NCI-H82 treated with DMSO at 0.1 percent for 48 hours (cell line): ENCODE measurements at regions not wholly inside any gene's neighbourhood (a gene's known extent, or its start where the extent isn't known, plus 50 kb on each side); places are given as distances from the start of the nearest gene placed in this dataset.

Source experiments
- DNase-seq: peaks from one replicate; lab custom pipeline; 2025; ENCODE audit not compliant: unreplicated experiment; lab: John Stamatoyannopoulos, UW

DNA sequence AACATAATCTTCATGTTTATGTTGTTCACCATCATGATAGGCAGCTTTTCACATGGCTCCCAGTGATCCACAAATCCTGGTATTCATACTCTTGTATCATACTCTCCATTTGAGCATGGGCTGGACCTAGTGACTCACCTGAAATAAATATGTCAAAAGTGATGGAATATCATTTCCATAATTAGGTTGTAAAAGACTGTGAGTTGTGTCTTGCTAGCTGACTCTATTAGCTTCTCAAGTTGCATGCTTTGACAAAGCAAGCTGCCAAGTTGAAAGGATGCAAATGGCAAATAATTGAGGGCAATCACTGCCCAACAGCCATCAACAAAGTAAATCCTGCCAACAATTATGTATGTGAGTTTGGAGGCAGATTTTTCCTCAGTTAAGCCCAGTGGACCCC lies 300.4 kb downstream of the AHR start:
- no peak for DNase-seq

DNA sequence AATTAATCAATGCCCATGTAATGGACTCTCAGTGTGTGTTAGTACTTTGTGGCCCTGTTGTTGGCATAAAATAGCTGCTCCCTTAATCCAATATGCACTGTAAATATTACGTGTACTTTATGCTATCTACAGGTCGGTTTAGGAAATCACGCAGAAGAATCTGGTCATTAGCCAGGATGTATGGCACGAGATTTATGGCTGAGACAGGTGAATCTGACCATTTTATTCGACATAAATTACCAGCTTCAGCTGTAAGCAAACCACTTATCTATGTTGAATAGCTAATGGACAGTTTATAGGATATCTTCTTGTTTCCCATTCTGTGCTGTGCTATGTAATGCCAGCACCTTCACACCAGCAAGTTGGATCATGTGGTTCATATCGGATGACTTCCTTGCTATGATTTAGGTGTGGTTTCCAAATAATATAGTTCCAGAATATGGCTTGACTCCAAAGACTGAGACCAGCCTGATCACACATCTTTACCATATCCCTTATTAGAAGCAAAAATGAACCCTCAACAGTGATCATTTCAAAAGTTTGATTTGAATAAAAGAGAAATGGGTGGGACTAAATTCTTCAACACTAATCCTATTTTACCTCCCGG lies 301.4 kb downstream of the AHR start:
- no peak for DNase-seq

DNA sequence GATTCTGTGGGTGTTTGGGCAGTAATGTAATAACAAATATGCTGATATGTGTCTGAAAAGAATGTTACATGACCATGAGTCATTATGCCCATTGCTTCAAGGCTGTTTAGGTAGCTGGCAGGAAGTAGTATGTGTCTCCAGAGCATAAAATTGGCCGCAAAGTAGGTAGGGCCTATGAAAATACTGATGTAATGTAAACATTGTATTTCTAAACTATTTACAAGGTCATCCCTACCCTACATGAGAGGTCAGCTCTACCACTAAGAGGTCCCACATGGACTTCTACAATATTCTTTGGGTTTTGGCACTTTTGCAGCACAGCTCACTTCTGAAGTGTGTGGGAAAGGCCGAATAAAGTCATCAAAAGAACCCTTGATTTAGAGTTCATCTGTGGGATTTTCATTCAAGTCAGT lies 301.9 kb downstream of the AHR start:
- DNase-seq: no peak

DNA sequence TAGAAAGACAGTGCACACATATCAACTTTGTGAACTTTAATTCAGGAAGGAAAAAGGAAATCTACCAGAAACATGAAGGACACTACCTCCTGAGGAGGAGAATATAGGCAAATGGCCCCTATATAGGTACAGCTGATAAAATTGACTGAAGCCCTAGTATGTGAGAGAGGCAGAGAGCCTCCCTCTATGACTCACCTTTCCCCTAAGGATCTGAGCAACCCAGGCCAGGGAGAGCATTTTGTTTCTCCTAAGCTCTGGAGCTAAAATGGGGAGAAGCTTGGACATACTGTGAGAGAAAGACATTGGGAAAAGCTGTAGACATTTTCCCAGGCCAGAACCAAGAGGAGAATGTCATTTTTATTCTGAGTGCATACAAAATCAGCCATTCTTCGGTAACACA lies 303.5 kb downstream of the AHR start:
- no peak for DNase-seq

DNA sequence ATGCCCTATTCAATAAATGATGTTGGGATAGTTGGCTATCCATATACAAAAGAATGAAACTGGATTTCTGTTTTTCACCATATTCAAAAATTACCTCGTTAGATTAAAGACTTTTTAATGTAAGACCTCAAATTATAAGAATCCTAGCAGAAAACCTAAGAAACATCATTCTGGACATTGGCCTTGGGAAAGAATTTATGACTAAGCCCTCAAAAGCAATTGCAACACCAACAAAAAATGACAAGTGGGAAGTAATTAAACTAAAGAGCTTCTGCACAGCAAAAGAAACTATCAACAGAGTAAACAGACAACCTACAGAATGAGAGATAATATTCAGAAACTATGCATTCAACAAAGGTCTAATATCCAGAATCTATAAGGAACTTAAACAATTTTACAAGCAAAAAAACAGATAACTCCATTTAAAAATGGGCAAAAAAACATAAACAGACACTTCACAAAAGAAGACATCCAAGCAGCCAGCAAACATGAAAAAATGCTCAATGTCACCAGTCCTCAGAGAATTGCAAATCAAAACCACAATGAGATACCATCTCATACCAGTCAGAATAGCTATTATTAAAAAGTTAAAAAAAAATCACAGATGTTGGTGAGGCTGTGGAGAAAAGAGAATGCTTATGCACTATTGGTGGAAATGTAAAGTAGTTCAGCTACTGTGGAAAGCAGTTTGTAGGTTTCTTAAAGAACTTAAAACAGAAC lies 309.8 kb downstream of the AHR start:
- no peak for DNase-seq

DNA sequence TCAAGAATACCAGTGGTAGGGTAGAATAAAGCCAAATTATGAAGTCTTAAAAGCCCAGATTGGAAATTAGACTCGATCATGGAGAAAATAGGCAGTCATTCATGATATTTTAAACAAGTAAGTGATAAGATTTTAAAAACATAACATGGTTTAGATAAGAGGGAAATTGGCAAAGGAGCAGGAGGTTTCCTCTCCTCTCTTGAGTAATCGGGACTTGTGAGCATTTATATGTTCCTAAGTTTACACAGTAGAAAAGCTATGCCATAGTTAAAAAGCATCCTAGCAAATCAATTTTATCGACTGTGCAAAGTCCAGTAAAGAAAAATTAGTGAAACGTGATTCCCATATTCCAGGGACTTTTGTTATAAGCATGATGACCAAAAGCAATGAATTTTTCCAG lies 313.2 kb downstream of the AHR start:
- DNase-seq: no peak

DNA sequence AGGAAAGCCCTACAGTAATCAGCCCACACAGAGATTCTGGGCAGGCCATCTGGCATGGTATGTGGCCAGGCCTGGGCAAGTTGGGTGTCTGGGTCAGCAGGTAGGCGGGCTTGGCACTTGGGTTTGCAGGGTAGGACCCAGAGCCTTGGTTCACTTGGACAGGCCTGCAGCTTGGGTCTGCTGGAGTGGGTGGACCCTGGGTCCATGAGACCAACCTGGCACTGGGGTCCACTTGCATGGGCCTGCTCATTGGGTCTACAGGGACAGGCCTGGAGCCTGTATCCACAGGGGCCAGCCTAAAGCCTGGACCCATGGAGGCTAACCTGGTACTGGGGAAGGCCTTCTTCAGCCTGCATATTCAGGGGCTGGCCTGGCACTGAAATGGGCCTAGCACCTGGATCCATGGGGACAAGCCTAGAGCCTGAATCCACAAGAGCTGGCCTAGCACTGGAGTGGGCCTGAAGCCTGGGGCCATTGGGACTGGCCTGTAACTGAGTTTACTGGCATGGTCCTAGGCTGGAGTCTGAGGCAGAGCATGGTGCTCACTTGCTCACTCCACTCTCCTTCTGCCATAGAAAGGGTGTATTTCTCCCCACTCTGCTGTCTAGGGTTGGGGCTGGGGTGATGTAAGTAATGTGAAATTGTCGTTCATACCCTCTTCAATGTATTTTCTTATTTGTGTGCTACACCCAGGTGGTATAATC lies 315.0 kb downstream of the AHR start:
- no peak for DNase-seq

DNA sequence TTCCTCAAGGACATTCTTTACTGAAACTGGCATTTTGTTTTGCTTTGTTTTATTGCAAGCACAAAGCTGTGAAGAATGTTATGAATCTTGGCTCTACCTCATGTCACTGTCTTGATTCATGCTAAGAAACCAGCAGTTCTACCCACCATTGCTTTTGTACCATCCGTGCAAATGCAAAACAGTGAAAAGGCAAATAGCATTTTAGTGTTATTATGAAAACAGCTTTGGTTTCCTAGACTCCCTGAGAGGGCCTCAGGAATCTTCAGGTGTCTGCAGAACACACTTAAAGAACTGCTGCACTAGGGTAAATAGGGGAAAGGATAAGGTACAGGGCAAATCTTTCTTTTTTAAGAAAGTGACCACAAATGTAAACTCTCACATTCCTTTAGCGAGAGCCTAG lies 318.9 kb downstream of the AHR start:
- no peak for DNase-seq

DNA sequence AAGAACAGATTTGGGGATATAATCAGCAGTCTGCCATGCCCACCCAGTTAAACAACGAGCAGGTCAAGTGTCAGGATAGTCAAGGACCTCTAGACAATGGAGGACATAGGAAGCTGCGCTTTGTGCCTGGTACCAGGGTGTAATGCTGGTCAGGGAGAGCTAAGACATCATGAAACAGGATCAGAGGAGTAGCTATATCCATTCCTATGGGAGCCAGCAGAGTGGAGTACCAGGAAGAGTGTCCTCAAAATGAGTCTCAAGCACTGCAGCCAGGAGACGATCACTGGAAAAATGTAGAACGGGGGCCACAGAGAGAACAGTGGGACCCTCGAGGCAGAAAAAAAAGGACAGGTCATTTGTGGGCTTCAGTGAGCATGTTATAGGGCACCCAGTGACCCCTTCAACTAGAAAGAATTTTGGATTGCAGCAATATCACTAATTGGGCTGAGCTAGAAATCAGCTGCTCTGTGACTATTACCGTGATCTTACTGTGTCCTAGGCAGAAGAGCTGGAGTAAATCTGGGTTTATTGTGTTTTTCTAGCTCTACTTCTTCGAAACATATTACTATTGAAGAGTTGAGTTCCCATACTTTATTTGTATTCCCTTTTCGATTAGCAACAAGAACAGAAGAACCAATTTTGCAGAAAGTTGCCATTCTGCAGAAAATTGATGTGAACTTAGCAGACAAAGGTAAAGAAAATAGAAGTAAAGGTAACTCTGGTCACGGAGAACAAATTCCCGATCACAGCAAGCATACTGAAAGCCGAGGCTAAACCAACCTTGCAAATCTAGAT lies 319.6 kb downstream of the AHR start:
- DNase-seq: no peak

DNA sequence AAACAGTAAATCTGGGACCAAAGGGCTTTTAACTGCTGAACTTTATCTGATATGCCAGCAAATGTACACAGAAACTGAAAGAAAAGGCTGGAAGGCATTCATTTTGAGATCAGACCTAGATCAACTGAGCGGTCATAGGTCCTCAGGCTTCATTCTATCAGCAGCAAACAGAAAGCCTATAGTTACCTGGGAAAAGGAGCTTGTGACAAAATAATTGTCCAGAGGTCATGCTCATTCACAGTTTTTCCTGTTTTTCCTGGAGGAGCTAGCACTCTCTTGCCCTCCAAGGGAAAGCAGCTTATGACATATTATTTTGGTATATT lies 320.2 kb downstream of the AHR start:
- no peak for DNase-seq

DNA sequence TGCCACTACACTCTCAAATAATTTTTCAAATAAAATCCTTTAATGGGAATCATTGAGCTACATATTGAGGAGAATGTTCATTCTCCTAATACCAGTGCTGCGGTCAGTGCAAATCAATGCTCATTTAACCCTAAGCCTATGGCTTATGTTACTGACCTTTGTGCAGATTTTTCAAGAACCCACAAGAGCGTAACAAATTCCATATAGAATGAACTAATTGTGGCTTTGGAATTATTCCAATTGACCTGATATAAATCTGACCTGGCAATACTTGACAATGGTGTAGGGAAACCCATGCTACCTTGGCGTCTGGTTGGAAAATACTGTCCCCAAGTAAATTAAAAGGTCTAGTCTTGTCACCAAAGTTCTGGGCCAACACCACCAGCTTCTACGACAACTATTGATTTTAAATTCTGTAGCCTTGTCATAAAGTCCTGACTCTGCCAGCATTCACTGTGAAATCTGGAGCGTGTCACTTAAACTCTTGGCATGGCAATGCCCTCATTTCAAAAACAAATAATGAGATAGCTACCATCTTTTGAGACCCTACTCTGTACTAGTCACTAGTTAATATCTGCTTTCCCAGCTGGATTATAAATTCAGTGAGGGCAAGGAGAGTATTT lies 320.9 kb downstream of the AHR start:
- no peak for DNase-seq

DNA sequence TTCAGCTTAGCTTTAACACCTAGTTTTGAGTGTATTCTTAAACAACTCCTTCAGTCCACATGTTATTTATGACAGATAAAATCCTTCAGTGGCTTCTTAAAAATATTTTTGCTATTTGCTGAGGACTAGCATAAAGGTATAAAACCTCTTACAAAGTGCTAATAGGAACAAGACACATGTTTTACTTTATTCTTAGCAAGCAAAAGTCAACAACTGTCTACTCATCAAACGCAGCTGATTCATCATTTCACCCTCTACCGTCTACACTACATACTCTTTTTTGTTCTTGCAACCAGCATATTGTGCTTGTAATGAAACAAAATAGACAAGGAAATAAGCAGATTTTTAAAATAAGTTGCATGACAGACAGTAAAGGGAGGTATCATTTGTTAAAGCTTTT lies 319.7 kb downstream of the SNX13 start:
- DNase-seq: no peak

DNA sequence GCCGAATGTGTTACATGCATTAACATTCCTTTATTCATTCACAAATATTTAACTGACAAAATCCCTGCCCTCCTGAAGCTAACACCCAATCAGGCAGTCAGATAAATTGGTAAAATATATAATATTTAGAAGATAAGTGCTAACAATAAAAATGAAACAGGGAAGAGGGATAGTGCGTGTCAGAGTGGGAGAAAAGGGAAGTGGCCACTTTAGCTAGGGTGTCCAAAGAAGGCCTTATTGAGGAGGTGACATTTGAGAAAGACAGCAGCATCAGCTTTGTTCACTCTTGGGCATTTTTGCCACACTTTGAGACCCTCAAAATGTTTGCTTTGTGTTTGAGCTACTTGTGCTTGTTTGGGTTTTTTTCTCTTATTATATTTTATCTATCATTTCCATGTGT lies 317.8 kb downstream of the SNX13 start:
- DNase-seq: no peak

DNA sequence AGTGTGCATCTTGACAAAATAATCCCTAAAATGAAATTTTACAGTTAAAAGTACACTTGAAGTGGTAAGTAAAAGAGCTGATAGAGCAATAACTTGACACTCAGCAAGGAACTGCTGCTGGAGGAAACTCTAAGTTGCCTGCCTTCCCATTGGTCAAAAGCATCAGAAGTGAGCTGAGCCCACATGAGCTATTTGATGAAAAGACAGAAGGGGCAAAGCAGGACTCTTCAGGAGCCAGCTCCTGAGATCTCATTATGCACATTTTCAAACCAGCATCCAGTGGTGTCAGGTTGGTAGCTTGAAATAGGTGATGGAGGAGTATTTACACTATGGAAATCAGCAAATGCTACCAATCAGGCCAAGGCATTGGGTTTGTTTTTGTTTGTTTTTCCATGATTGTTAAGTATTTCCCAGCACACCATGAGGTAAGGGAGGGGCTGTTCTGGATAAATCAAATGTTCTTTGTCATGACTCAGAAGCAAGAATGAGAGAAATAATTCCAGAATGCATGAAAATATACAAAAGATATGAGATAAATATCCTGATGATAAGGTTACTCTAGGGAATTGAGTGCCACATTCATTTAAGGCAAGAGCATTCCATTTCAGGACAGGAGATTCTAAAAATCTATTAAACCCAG lies 316.6 kb downstream of the SNX13 start:
- DNase-seq: no peak

DNA sequence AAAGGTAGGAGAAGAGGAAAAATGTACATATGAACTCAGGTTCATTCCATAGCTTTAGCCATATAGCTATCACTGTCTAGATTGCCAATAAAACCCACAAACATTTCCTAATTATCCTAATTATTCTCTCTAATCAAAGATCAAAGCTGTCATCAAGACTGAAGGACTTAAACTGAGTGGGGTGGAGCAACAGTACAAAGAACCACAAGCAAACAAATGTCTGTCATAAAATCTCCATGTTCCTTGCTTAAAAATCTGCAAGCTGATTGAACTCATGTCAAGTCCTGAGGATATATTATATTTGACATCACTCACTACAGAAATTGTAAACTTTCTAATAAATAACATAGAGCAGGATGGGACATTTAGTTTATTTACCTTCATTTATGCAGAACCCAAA lies 315.9 kb downstream of the SNX13 start:
- peak; percentile 54 for DNase-seq

DNA sequence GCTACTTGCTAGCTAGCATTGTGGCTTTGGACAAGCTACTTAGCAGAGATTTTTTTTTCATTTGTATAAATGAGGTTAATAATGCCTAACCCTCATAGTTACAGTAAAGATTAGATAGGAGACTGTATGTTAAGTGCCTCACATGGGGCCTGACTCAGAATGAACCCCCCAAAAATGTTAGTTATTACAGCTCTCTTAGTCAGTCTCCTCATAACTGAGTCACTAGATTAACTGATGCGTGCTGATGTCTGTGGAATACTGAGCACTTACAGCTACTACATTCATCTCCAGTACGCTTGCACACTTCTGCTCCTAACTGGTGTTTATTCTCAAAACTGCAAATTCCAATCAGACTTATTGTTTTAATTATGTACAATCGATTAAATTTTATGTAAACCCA lies 315.3 kb downstream of the SNX13 start:
- DNase-seq: peak; percentile 50

DNA sequence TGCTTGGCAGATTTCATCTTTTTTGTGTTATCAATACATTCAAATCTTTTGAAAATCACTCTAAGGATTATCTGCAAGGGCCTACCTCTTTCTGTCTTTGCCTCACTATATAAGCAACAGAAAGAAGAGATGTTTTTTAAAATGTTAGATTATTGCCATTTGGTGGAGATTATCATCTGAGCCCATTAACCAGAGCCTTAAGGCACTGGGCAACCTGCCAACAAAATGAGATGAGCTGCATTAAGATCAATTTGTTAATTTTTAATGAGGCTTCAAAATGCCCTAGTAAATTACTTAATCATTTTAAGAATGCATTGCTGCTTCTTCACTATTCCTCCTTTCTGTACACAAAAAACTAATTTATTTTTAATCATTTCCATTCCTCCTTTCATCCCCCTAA lies 314.1 kb downstream of the SNX13 start:
- peak; percentile 76 for DNase-seq

DNA sequence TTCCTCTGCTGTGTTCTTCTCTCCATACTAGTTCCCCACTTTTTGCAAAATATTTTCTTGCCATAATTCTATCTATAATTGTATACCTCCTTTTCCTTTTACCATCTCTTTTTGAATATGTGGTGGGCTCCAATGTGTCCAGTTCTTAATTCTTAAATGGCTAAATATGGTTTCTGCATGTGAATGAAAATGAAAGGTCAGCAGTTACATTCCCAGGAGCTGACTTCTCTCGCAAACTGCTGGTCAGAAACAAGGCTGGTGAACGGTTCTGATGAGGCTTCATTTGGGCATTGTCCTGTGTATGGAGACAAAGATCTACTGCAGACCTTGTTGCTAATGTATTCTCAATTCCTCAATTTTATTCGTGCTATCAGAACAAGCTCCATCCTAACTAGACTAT lies 309.2 kb downstream of the SNX13 start:
- DNase-seq: no peak

DNA sequence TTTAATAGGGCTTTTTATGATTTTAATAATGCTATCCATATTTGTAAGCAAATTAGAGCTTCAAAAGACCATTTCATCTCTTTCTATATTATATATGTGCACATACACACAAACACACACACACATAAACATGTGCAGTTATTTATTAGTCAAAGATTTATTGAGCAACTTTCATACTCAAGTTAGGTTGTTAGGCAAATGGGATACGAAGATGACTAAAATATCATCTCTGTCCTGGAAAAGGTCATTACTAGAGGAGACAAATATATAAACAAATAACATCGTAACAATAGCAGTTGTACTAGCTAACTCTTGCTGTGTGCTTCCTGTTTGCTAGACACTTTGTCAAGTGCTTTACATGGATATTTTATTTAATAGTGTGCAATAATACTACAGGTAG lies 307.9 kb downstream of the SNX13 start:
- no peak for DNase-seq

DNA sequence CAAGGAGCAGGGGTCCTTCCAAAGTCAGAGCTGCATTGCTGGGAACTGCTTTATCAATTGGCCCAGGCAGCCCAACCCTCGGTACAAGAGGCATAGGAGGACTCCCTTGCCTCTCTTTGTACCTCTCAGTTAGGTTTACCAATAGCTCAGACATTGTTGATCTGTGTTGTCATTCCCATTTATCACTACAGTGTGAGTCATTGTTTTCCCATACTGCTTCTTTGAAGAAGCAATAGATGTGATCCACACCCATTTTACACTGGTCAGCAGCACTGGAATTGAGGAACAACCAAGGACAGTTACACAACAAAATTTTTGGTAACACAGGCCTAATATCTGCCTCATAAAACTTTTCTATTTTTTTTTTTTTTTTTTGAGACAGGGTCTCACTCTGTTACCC lies 307.2 kb downstream of the SNX13 start:
- DNase-seq: no peak

DNA sequence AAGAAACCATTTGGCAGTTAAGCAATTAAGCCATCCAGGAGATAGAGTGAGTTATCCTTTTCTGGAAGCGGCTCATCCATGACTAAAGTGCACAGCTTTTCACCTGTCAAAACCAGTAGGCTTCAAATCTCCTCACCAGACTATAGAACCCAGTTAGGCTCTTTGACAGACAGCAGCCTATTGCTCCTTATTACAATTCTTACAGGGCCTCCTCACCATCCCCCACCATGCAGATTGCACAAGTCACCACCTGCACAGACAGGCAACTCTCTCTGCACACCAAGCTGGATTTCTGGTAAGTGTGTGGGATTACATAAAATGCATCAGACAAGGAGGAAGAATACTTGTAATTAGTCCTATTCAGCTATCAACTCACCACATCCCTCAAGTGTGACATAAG lies 301.6 kb downstream of the SNX13 start:
- DNase-seq: peak; percentile 92
